ENCODE measurements at regions not wholly inside any gene's neighbourhood (a gene's known extent, or its start where the extent isn't known, plus 50 kb on each side); places are given as distances from the start of the nearest gene placed in this dataset.

DNA sequence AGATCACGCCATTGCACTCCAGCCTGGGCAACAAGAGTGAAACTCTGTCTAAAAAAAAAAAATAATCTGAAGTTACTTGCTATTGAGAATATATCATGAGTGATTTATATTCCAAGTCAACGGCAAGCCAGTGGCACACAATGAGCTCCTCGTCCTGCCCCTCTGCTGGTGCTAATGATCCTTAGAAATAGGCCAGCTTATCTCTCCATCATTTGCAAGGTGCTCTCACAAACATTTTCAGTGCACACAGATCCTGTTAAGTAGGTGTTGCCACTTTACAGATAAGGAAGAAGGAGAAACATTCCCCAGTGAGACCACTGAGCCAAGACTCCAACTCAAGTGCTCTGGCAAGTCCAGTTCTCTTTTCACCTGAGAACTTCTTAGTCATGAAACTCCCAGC, 91.3 kb upstream of the GPR45 start:
- no peak for TF ChIP-seq CTCF (IDR thresholded peaks at IDR 0.05; ENCODE audit: extremely low read depth, missing control alignments)
- DNase-seq (ENCODE audit: low spot score), result no peak

DNA sequence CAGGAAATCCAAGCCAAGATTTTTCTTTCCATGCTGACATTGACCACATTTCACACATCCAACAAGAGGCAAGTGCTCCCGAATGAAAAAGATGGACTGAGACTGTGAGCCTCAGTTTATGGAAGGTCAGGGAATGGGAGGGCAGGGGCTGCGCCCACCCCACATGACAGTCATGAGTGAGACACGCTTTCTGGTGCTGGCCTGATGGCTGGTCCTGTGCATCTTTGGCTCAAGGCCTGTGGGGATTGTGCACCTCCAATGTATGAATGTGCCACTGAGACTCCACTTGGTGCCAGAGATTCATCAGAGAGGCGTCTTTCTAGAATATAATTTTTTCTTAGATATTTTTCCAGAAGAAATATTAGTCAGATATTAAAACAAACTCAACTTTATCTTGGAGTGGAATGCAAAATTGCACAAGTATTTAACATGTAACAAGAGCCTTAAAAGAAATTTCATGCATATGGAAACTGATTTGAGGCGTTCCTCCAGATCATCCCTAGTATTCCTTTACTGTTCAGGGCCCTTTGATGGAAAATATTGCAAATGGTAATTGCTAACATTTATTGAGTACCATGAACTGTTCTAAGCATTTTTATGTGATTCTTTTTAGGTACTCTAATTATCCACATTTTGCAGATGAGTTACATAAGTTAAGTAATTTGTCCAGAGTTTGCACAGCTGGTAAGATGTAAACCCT, 87.3 kb upstream of the GPR45 start:
- no peak for DNase-seq (ENCODE audit: low spot score)
- TF ChIP-seq CTCF (IDR thresholded peaks at IDR 0.05; ENCODE audit: extremely low read depth, missing control alignments), result no peak

- DNase-seq (ENCODE audit: low spot score), result no peak
- no peak for TF ChIP-seq CTCF (IDR thresholded peaks at IDR 0.05; ENCODE audit: extremely low read depth, missing control alignments)
Measured at GRCh38 chr2:105156166-105156565, 85.4 kb upstream of the GPR45 start.

DNA sequence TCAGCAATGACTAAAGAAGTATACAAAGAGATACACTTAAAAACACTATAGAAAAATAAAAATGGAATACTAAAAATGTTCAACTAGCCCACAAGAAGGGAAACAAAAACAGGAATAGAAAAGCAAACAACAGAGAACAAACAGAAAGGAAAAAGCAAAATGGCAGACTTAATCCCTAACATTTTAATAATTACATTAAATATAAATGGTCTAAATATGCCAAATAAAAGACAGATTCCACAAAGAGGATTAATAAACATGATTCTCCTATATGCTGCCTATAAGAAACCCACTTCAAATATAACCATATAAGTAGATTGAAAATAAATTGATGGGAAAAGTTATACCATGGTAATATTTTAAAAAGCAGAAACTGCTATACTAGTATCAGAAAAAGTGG, 83.5 kb upstream of the GPR45 start:
- DNase-seq (ENCODE audit: low spot score), result no peak
- no peak for TF ChIP-seq CTCF (IDR thresholded peaks at IDR 0.05; ENCODE audit: extremely low read depth, missing control alignments)

DNA sequence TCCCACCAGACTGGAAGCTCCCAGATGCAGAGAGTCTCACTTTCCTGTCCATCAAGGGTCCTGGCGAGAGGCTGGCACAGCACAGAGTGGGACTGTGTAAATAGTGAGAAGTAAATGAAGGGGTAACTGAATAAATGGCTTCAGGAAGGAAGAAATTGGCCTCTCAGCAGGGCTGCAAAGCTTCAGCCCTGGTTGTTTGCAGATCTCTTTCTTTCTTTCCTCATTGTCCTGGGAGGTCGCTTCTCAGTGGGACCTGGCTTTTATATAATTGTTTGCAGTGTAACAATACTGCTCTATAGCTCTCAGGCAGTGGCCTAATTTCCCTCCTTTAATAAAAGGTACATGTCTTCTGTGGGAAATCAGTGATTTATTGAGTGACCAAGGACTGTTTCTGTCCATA, 74.9 kb upstream of the GPR45 start:
- no peak for TF ChIP-seq CTCF (IDR thresholded peaks at IDR 0.05; ENCODE audit: extremely low read depth, missing control alignments)
- DNase-seq (ENCODE audit: low spot score), result no peak

DNA sequence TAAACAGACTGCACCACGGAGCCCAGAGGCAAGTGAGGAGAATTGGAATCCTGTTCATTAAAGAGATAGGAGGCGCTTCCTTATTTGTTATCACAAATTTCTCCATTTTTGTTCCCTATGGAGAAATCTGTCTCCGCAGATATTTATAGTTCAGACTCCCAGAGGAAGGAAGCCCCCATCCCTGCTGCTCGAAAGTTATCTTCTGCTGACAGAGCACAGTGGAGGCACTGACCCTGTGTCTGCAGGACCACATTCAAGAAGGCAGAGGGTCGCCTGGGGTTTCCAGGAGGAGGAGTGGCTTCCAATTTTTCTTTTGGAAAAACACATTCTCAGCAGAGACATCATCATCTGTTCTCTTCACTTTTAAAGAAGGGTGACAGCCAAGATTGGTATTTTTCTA, 73.0 kb upstream of the GPR45 start:
- no peak for DNase-seq (ENCODE audit: low spot score)
- no peak for TF ChIP-seq CTCF (IDR thresholded peaks at IDR 0.05; ENCODE audit: extremely low read depth, missing control alignments)

DNA sequence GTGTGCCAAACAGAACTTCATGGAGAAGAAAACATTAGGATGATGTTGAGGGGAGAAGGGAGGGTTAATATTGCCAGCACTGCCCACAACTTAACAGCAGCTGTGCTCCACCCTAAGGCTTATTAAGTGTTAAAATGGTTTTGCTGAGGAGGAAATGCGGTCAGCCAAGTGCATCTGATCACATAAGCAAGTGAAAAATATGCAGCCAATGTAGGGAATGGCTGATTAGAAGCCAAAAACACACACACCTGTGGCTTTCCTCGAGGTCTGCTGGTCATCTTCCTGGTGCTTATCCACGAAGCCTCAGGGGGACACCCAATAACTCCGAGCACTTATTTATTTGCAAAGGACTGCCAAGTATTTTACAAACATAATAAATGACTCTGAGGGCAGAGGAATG, 66.3 kb upstream of the GPR45 start:
- no peak for TF ChIP-seq CTCF (IDR thresholded peaks at IDR 0.05; ENCODE audit: extremely low read depth, missing control alignments)
- DNase-seq (ENCODE audit: low spot score), result no peak
